Amniotic stem cell (primary cell): ENCODE measurements at regions not wholly inside any gene's neighbourhood (a gene's known extent, or its start where the extent isn't known, plus 50 kb on each side); places are given as distances from the start of the nearest gene placed in this dataset.

Source experiments
- DNase-seq: peaks from one replicate; lab custom pipeline; 2025; lab: John Stamatoyannopoulos, UW

DNA sequence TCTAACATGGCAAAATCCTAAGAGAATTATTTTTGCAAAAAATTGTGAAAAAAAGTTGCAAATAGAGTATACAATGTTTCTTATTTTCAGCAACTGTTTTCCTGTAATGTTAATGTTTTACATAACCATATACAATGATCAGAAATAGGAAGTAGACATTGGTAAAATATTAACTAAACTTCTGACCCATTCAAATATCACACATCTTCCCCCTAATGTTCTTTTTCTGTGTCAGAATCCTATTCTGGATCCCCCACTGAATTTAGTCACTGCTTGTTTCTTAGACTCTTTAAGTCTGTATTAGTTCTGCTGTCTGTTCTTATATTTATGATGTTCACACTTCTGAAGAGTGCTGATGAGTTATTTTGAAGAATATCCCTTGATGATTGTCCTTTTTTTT, 62.0 kb downstream of the HFE start:
- DNase-seq, result no peak

DNA sequence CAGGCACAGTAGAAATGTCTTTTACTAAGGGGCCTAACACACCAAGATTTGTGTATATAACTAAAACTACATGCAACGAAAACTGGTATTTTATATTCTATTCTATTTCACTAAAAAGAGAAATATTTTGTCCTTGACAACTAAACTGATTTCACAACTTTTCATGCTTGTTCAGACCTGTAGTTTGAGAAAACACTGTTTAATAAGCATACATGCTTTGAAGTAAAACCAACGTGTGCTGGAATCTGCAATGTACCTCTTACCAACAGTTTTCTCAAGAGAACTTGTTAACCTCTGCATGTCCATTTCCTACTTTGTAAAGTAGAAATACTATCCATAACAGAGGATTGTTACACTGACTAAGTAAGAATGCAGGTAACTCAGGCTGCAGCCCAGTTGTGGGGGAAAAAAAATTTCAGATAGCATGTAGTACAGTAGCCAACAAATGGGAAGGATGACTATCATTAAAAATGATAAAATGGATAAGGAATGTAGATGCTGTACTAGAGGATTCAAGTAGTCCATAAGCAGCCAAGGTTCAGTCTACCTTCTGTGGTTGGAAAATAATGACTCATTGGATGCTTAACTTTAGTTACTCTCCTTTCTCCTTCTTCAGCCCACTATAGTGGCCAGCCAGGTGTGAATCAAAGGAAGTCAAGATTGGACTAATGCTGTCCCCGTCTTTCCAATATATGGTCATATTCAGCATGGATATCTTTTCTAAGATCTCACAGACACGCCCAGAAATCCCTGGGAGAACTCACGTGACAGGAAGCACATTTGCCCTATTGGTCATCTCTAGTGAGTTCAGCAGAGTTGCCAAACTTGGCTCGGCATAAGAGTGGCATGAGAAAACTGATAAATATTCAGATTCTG, 65.2 kb downstream of the HFE start:
- no peak for DNase-seq

DNA sequence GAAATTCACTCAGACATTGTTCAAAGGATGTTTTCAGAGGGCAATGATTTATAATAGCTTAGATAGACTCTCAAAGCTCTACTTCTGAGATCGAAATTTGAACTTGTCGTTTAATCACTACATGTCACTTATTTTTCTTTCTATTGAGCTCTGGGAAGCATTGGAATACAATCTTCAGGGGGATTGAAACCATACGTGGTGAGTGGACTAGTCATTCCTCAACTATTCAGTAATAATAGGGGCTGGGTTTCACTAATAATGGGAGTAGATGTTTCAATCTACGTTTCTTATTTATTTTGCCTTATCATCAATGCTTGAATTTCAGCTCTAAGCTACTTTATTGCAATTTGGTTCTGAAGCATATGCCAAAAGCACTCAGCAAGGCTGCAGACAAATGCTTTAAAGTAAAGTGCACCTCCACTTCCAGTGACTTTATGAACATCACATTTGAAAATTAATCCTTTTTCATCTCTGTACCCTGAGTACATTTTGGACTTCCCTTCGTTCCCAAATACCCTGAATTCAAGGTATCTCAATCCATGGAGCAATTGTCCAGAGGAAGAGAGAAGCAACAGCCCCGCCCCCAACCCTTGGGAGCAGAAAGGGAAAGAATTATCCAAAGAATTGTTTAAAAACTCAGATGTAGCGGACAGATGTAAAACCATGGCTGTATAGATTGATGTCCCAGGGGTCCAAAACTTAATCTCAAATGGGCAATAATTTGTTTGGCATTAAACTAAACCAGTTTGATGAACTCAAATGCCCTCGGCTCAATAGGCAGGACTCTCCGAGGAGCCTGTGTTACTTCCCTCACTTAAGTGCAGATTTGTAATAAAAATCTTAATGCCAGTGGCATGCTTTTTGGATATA, 68.1 kb downstream of the HFE start:
- DNase-seq, result no peak

DNA sequence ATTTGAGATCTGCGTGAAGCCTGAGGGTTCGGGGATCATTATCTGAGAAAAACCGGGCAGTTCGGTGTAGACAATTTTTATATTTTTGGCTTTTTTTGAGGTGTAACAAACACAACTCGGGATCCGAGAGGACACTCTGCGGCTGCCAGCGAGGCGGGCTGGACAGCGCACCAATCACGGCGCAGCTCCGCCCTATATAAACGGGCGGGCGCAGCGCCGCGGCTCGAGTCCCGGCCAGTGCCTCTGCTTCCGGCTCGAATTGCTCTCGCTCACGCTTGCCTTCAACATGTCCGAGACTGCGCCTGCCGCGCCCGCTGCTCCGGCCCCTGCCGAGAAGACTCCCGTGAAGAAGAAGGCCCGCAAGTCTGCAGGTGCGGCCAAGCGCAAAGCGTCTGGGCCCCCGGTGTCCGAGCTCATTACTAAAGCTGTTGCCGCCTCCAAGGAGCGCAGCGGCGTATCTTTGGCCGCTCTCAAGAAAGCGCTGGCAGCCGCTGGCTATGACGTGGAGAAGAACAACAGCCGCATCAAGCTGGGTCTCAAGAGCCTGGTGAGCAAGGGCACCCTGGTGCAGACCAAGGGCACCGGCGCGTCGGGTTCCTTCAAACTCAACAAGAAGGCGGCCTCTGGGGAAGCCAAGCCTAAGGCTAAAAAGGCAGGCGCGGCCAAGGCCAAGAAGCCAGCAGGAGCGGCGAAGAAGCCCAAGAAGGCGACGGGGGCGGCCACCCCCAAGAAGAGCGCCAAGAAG, 69.0 kb downstream of the HFE start:
- DNase-seq, result peak; percentile 71

DNA sequence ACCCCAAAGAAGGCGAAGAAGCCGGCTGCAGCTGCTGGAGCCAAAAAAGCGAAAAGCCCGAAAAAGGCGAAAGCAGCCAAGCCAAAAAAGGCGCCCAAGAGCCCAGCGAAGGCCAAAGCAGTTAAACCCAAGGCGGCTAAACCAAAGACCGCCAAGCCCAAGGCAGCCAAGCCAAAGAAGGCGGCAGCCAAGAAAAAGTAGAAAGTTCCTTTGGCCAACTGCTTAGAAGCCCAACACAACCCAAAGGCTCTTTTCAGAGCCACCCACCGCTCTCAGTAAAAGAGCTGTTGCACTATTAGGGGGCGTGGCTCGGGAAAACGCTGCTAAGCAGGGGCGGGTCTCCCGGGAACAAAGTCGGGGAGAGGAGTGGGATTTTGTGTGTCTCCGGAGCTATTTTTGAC, 69.6 kb downstream of the HFE start:
- peak; percentile 7 for DNase-seq

DNA sequence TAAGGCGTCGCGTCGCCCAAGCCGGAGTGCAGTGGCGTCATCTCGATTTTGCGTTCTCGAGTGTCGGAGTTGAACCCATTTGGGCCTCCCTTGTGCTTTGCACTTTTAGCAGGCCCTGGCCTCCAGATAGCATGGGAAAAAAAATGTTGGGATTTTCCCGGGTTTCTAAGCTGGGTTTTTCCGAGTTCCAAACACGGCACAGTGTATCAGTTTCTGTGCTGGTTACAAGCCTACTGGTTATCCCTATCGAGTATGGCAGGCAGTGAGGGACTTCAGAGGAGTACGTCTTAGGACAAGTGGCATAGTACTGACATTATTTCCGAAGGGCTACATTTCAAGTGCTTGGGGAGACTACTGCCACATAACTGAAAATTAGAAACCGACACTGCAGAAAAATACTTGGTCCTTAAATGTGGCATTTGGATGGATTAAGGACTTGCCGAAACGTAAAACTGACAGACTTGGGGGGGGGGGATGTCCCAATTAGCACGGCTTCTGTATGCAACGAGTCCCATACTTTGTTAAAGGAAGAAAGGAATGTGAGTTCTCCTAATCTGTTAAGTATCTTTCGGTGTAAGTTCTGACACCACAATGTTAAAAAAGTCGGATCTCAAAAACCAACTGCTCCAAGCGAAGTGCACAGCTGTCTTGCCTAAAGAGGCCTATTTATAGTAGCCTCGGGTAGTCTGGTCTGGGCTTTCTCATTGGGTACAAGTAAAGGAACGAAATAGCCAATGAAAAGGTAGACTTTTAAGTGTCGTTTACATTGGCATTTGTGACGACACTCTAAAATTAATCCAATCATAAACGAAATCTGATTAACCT, 70.2 kb downstream of the HFE start:
- peak; percentile 95 for DNase-seq

DNA sequence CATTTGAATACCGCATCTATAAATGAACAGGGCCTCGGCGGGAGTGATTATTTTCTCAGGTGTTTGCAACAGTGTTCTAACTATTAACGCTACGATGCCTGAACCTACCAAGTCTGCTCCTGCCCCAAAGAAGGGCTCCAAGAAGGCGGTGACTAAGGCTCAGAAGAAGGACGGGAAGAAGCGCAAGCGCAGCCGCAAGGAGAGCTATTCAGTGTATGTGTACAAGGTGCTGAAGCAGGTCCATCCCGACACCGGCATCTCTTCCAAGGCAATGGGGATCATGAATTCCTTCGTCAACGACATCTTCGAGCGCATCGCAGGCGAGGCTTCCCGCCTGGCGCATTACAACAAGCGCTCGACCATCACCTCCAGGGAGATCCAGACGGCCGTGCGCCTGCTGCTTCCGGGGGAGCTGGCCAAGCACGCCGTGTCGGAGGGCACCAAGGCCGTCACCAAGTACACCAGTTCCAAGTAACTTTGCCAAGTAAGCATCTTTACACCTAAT, 70.9 kb downstream of the HFE start:
- no peak for DNase-seq

DNA sequence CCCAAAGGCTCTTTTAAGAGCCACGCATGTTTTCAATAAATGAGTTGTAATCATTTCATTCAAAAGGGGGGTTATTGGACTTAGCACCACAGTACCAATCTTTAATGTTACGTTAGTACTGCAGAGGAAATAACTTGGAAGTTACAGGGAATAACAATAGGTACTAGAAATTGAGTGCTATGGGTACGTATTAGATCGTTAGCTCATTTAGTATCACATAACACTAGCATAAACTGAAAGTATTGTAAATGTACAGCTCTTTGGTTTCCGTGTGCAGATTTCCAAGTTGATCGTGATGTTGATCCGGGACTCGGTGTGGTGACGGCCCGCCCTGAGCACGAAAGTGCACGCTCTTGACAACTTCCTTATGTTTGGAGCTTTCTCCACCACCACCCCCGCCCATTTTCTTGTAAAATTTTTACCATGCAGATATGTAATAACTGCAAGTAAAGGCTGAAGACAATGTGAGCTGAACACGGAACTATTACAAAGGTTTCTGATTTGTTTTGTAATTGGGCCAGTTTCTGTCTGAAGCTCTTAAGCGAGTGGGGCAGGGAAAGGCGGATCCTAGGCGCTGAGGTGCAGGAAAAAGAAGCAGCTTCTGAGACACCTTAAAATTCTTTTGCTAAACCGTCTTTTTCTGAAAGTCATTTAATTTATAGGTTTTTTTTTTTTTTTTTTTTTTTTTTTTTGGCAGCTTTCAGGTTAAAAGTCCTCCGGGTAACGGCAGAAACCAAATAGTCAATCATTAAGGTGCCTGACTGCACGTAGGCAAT, 71.5 kb downstream of the HFE start:
- peak; percentile 13 for DNase-seq

DNA sequence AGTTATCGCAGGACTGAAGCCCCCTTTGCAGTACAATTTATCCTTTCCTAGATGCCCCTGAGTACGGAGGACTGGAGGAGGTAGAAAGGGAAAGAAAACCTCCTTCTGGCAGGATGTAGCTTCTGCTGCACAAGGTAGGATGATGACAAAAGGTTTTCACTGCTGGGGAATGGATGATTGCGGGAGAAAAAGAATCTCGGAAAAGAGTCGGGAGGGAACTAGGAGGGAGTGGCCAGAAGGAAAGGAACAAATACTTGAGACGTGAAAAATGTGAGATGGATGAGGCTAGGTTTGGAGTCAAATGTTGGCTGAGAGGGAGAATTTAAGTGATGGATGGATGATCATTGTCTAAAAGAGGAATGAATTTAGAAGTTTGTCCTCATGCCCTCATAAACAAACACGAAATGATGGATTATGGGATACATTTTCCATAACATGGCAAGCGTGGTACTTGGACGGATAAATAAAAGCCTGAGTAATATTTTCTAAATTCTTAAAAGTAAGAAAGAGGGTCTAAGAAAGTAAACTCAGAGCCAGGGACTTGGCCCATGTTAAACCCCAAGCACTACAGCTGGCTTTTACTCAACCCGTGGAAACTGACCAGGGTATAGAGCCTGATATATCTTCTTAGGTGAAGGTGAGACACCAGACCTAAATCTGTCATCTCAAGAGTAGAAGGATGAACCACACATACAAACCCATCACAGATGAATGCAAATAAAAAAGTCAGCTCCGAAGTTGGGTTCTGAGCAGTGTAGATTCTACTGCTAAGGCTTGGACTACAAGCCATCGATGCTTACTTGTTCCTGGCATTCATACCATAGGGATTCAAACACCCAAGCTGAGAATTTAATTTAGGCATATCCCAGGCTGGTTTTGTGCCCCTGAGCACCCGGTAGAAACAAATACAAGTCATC, 72.4 kb downstream of the HFE start:
- DNase-seq, result peak; percentile 3

DNA sequence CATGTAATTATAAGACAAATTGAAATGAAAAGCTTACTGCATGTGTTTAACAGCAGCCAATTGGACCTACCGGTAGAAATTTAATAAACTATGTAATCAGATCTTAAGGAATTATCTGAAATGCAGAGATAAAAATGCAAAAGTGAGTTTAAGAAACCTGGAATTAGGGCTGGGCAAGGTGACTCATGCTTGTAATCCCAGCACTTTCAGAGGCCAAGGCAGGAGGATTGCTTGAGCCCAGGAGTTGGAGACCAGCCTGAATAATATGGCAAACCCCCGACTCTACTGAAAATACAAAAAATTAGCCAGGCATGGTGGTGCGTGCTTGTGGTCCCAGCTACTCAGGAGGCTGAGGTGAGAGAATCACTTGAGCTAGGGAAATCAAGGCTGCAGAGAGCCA, 74.1 kb downstream of the HFE start:
- no peak for DNase-seq

DNA sequence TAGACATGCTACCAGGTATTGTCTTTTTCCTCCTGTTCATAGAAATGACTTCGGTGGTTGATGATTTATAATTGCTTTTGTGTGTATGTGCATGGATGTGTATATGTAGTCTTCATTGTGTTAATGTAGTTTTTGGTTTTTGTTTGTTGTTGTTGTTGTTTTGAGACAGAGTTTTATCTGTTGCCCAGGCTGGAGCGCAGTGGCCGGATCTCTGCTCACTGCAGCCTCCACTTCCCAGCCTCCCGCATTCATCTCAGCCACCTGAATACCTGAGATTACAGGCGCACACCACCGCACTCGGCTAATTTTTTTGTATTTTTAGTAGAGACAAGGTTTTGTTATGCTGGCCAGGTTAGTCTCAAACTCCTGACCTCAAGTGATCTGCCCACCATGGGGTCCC, 75.2 kb downstream of the HFE start:
- no peak for DNase-seq

DNA sequence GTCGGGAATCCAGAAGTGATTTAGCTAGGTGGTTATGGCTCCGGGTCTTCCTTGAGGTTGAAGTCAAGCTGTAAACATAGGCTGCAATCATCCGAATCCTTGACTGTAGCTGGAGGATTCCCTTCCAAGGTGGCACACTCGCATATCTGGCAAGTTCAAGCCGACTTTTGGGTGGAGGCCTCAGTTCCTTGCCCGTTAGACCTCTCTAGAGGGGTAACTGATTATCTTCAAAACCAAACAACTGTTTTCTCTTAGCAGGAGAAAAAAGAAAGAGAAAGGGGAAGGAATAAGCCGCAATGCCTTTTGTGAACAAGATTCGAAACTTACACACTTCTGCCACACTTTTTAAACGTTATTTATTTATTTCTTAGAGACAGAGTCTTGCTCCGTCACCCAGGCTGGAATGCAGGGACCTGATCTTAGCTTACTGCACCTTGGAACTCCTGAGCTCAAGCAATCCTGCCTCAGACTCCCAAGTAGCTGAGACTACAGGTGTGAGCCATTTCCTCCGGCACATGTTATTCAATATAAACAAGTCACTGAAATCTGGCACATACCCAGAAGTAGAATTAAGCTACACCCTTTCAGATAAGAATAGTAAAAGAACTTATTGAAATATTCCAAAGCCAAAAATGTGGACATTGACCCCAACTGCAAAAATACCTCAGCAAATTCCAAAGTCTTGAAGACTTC, 76.3 kb downstream of the HFE start:
- no peak for DNase-seq

DNA sequence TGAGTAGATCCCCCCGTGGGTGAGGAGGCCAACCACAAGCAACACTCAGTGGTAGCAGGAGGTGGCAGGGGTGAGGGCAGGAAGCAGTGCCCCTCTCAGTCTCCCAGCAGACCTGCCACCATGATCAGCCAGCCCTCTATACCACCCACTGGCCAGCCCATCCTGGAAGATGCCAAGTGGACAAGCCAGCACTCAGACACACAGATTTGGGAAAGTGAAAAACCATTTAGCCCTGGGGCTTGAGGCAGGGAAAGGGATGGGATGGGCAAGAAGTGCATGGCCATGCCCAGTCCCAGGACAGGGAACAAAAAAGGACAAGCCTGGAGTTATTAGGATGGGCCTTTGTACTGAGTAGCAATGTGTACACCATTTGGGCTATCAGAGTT, 76.9 kb downstream of the HFE start:
- DNase-seq, result no peak

DNA sequence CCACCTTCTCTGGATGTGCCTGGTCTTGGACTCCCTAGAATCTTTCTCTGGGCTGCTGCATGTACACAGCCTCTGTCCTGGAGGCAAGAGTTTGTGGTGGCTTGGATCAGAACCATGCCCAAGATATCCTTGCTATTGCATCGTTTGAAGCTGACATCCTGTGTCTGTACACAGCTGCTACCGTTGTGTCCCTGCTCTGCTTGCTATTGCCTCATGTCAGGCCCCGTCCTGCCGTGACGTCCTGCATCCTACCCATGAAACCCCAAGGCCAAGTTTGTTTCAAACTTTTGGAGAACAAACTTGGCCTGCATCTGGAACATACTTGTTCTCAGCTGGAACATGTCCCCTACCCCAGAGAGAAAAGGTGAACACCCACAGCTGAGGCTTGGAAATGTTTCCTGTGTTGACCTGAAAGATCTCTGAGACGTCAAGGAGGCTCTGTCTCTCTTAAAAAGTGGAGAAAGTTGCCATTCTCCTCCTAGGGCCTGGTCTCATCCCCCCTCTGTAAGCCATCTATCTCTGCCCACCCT, 78.1 kb downstream of the HFE start:
- no peak for DNase-seq

DNA sequence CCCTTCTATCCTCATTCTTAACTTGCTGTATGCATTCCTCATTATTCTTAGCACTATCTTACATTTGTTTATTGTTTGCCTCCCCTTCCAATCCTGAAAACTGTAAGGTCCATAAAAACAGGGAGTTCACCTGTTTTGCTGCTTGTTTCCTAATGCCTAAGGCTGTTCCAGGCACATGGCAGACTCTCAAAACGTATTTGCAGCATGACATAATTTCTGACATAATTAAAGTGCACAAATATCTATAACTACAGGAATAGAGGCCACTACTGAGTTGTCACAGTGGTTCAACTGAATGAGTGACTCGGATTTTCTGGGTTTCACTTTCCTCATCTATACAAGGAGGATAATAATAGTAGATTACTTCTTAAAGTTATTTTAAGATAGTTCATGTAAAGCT, 83.0 kb downstream of the HFE start:
- no peak for DNase-seq

DNA sequence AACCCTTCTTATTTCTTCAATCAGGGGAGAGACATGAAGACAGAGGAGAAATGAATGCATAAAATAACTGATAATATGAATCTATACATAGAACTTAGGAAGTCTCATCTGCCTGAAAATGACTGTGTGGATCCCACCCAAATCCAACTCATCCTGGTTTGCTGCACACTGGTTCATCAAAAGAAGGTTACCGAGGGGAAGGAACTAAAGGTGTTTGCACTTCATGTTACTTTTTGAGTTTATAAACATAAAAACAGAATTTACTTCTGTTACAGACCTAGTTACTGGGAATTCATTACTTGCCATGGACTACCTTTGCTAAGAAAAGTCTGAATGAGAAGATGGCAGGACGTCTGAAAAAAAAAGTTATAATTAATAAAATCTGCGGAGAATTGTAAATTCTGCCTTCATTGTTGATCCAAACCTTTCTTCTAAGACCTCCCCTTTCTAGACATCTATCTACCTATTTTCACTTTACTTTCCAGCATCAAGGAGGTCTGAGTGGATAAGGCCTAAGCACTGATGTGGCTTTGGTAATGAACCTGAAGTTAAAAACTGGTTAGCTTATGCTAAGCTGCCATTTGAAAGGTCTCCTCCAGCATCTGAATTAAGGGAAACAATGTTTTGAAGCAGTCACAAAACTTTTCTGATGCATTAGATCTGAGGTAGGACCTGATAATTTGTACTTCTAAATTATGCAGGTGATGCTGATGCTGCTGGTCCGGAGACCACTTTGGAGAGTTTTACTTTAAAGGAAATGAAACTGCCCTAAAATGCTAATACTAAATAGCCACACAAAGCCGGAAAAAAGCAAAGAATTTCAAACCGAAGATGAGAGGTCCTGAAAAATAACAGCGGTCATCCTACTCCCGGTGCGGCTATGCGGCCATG, 84.0 kb downstream of the HFE start:
- no peak for DNase-seq

DNA sequence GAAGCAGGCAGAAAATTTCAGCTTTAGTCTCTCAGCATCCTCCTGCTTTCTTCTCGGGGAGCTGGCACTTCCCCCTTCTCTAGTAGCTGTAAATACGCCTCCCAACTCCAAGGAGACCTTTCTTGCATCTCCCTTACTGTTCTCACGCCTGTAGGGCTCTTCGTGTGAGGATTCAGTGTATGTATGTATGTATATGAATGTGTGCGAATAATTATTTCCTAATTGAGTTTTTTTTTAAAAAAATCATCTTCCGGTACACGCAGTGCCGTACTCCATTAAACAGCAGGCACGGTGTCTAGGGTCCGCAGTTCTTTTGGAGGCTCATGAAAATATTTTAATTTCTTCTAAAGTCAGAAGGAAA, 85.4 kb downstream of the HFE start:
- no peak for DNase-seq

DNA sequence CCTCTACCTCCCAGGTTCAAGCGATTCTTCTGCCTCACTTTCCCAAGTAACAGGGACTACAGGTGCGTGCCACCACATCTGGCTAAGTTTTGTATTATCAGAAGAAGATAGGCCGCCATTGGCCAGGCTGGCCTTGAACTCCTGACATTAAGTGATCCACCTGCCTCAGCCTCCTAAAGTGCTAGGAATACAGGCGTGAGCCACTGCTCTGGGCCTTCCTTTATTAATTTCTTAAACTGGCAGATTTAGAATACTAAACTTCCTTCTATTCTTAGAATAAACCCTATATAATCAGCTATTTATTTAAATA, 86.6 kb downstream of the HFE start:
- DNase-seq, result no peak
